ENCODE measurements at regions not wholly inside any gene's neighbourhood (a gene's known extent, or its start where the extent isn't known, plus 50 kb on each side); places are given as distances from the start of the nearest gene placed in this dataset.
"Not testable (repeated sequence)": the region's sequence is repeated elsewhere in the genome, so short reads cannot be mapped to it uniquely, and the experiment has no call there.

- DNase-seq (ENCODE audit: low read depth in 2 of 2): no peak
Measured at GRCh38 chr2:183901931-183902330, 696.4 kb upstream of the ZNF804A start.

GRCh38 chr2:183903026-183903425 lies 695.3 kb upstream of the ZNF804A start:
- no peak for DNase-seq (ENCODE audit: low read depth in 2 of 2)

GRCh38 chr2:183916041-183916440 lies 682.3 kb upstream of the ZNF804A start:
- not testable (repeated sequence) for DNase-seq (ENCODE audit: low read depth in 2 of 2)

GRCh38 chr2:183919167-183919566 lies 679.2 kb upstream of the ZNF804A start:
- no peak for DNase-seq (ENCODE audit: low read depth in 2 of 2)

GRCh38 chr2:183919926-183920325 lies 678.4 kb upstream of the ZNF804A start:
- DNase-seq (ENCODE audit: low read depth in 2 of 2): no peak

GRCh38 chr2:183925281-183925680 lies 673.0 kb upstream of the ZNF804A start:
- no peak for DNase-seq (ENCODE audit: low read depth in 2 of 2)

GRCh38 chr2:183926433-183926832 lies 671.9 kb upstream of the ZNF804A start:
- no peak for DNase-seq (ENCODE audit: low read depth in 2 of 2)

GRCh38 chr2:183927406-183928325 lies 670.7 kb upstream of the ZNF804A start:
- no peak for DNase-seq (ENCODE audit: low read depth in 2 of 2)

GRCh38 chr2:183935005-183935404 lies 663.3 kb upstream of the ZNF804A start:
- DNase-seq (ENCODE audit: low read depth in 2 of 2): no peak

GRCh38 chr2:183937220-183937619 lies 661.1 kb upstream of the ZNF804A start:
- DNase-seq (ENCODE audit: low read depth in 2 of 2): no peak

- no peak for DNase-seq (ENCODE audit: low read depth in 2 of 2)
Measured at GRCh38 chr2:183946193-183946592, 652.1 kb upstream of the ZNF804A start.

- DNase-seq (ENCODE audit: low read depth in 2 of 2): no peak
Measured at GRCh38 chr2:183948861-183949260, 649.5 kb upstream of the ZNF804A start.

GRCh38 chr2:183950673-183951072 lies 647.7 kb upstream of the ZNF804A start:
- DNase-seq (ENCODE audit: low read depth in 2 of 2): no peak

- DNase-seq (ENCODE audit: low read depth in 2 of 2): no peak
Measured at GRCh38 chr2:183951630-183952029, 646.7 kb upstream of the ZNF804A start.

GRCh38 chr2:183952741-183953140 lies 645.6 kb upstream of the ZNF804A start:
- DNase-seq (ENCODE audit: low read depth in 2 of 2): no peak

GRCh38 chr2:183963609-183964008 lies 634.7 kb upstream of the ZNF804A start:
- DNase-seq (ENCODE audit: low read depth in 2 of 2): no peak

- no peak for DNase-seq (ENCODE audit: low read depth in 2 of 2)
Measured at GRCh38 chr2:183964565-183964964, 633.8 kb upstream of the ZNF804A start.

- DNase-seq (ENCODE audit: low read depth in 2 of 2): no peak
Measured at GRCh38 chr2:183967756-183968155, 630.6 kb upstream of the ZNF804A start.

- DNase-seq (ENCODE audit: low read depth in 2 of 2): not testable (repeated sequence)
Measured at GRCh38 chr2:183975676-183976075, 622.7 kb upstream of the ZNF804A start.

- no peak for DNase-seq (ENCODE audit: low read depth in 2 of 2)
Measured at GRCh38 chr2:183984871-183985270, 613.5 kb upstream of the ZNF804A start.

GRCh38 chr2:183991968-183992367 lies 606.4 kb upstream of the ZNF804A start:
- no peak for DNase-seq (ENCODE audit: low read depth in 2 of 2)

- no peak for DNase-seq (ENCODE audit: low read depth in 2 of 2)
Measured at GRCh38 chr2:183993052-183993451, 605.3 kb upstream of the ZNF804A start.

GRCh38 chr2:183995632-183996031 lies 602.7 kb upstream of the ZNF804A start:
- DNase-seq (ENCODE audit: low read depth in 2 of 2): no peak
